ENCODE measurements at regions not wholly inside any gene's neighbourhood (a gene's known extent, or its start where the extent isn't known, plus 50 kb on each side); places are given as distances from the start of the nearest gene placed in this dataset.

DNA sequence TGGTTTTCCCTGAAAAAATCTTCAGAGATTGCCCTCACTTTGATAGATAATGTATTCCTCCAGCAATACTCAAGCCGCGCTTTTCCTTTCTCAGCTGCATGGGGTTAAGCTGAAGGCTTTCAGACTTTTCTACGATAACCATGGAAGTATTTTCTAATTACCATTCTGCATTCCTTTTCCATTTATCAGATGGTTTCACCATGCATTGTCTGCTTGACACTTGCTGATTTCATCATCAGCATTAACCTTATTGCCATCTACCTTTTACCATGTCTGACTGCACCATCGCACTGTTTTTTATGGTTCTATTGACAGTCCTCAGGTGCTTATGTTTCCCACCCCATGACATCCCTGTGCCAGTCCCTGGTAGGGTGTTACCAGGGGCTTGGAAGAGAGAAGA lies 91.6 kb downstream of the DMAC1 start:
- H3F3A ChIP-seq (ENCODE audit: low read depth): no peaks in the 10 kb centered on the region
- H2AFZ ChIP-seq (ENCODE audit: low read length): no peak overlapping the region
- no peak overlapping the region for H3K9ac ChIP-seq (ENCODE audit: low read depth, low read length, poor library complexity, severe bottlenecking)
- TF ChIP-seq EZH2phosphoT487 (IDR thresholded peaks at IDR 0.05; ENCODE audit: borderline replicate concordance): no peak
- TF ChIP-seq, protein P1, sequence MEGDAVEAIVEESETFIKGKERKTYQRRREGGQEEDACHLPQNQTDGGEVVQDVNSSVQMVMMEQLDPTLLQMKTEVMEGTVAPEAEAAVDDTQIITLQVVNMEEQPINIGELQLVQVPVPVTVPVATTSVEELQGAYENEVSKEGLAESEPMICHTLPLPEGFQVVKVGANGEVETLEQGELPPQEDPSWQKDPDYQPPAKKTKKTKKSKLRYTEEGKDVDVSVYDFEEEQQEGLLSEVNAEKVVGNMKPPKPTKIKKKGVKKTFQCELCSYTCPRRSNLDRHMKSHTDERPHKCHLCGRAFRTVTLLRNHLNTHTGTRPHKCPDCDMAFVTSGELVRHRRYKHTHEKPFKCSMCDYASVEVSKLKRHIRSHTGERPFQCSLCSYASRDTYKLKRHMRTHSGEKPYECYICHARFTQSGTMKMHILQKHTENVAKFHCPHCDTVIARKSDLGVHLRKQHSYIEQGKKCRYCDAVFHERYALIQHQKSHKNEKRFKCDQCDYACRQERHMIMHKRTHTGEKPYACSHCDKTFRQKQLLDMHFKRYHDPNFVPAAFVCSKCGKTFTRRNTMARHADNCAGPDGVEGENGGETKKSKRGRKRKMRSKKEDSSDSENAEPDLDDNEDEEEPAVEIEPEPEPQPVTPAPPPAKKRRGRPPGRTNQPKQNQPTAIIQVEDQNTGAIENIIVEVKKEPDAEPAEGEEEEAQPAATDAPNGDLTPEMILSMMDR (conservative IDR thresholded peaks at IDR 0.05; ENCODE audit: low read length): no peak
- no peaks in the 10 kb centered on the region for H3K36me3 ChIP-seq (ENCODE audit: insufficient read depth, low read length)
- H3K4me1 ChIP-seq (ENCODE audit: insufficient read depth, low read length, poor library complexity, severe bottlenecking): no peaks in the 10 kb centered on the region
- no peaks in the 10 kb centered on the region for H3K9me2 ChIP-seq (replicated peaks; ENCODE audit: low read depth, low read length)
- no peak overlapping the region for H3K4me2 ChIP-seq (ENCODE audit: low read depth, low read length, poor library complexity, severe bottlenecking)
- no peaks in the 10 kb centered on the region for H3K9me3 ChIP-seq (ENCODE audit: insufficient read depth, low read depth, low read length)
- no peaks in the 10 kb centered on the region for H3K79me2 ChIP-seq (ENCODE audit: insufficient read depth, low read length)
- no peak overlapping the region for H3K4me3 ChIP-seq (ENCODE audit: low read length, poor library complexity, severe bottlenecking)
- H4K20me1 ChIP-seq (ENCODE audit: insufficient read depth, low read length, poor library complexity, severe bottlenecking): no peaks in the 10 kb centered on the region
- H3K27me3 ChIP-seq (ENCODE audit: insufficient read depth, low read length, poor library complexity, severe bottlenecking): no peaks in the 10 kb centered on the region

DNA sequence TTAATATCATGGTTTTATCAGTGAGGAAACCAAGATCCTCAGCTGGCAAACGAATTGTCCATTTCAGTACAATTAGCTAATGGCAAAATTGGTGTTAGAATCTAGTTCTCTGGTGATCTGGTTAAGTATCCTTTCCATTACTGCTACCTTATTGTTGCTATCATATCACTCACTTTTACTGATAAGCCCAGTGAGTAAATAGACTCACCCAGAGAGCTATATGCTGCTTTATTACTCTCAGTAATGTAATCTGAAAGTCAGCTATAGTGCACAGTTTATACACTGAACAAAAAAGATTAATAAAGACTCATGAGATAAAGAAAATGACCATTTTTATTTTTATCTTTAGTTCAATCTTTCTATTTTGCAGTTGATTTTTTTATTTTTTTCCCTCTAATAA lies 95.0 kb downstream of the DMAC1 start:
- H3K9me2 ChIP-seq (replicated peaks; ENCODE audit: low read depth, low read length): no peaks in the 10 kb centered on the region
- H3K9ac ChIP-seq (ENCODE audit: low read depth, low read length, poor library complexity, severe bottlenecking): no peak overlapping the region
- no peaks in the 10 kb centered on the region for H3F3A ChIP-seq (ENCODE audit: low read depth)
- H3K27me3 ChIP-seq (ENCODE audit: insufficient read depth, low read length, poor library complexity, severe bottlenecking): no peaks in the 10 kb centered on the region
- no peaks in the 10 kb centered on the region for H3K79me2 ChIP-seq (ENCODE audit: insufficient read depth, low read length)
- no peaks in the 10 kb centered on the region for H4K20me1 ChIP-seq (ENCODE audit: insufficient read depth, low read length, poor library complexity, severe bottlenecking)
- no peaks in the 10 kb centered on the region for H3K4me1 ChIP-seq (ENCODE audit: insufficient read depth, low read length, poor library complexity, severe bottlenecking)
- H2AFZ ChIP-seq (ENCODE audit: low read length): no peak overlapping the region
- no peak overlapping the region for H3K4me2 ChIP-seq (ENCODE audit: low read depth, low read length, poor library complexity, severe bottlenecking)
- no peaks in the 10 kb centered on the region for H3K9me3 ChIP-seq (ENCODE audit: insufficient read depth, low read depth, low read length)
- no peak overlapping the region for H3K4me3 ChIP-seq (ENCODE audit: low read length, poor library complexity, severe bottlenecking)
- H3K36me3 ChIP-seq (ENCODE audit: insufficient read depth, low read length): no peaks in the 10 kb centered on the region
- TF ChIP-seq, protein P1 (conservative IDR thresholded peaks at IDR 0.05; ENCODE audit: low read length): no peak
- TF ChIP-seq EZH2phosphoT487 (IDR thresholded peaks at IDR 0.05; ENCODE audit: borderline replicate concordance): no peak

DNA sequence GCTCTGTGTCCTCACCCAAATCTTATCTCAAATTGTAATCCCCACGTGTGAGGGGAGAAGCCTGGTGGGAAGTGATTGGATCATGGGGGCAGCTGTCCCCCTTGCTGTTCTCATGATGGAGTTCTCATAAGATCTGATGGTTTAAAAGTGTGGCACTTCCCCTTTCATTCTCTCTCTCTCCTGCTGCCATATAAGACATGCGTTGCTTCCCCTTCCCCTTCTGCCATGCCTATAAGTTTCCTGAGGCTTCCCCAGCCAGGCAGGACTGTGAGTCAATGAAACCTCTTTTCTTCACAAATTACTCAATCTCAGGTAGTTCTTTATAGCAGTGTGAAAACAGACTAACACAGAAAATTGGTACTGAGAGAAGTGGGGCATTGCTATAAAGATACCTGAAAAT lies 107.7 kb downstream of the DMAC1 start:
- H3F3A ChIP-seq (ENCODE audit: low read depth): no peaks in the 10 kb centered on the region
- no peaks in the 10 kb centered on the region for H3K79me2 ChIP-seq (ENCODE audit: insufficient read depth, low read length)
- H3K9me2 ChIP-seq (replicated peaks; ENCODE audit: low read depth, low read length): no peaks in the 10 kb centered on the region
- no peaks in the 10 kb centered on the region for H3K27me3 ChIP-seq (ENCODE audit: insufficient read depth, low read length, poor library complexity, severe bottlenecking)
- H3K36me3 ChIP-seq (ENCODE audit: insufficient read depth, low read length): no peaks in the 10 kb centered on the region
- H3K9ac ChIP-seq (ENCODE audit: low read depth, low read length, poor library complexity, severe bottlenecking): no peak overlapping the region
- H2AFZ ChIP-seq (ENCODE audit: low read length): no peak overlapping the region
- no peak overlapping the region for H3K4me2 ChIP-seq (ENCODE audit: low read depth, low read length, poor library complexity, severe bottlenecking)
- TF ChIP-seq, protein P1 (conservative IDR thresholded peaks at IDR 0.05; ENCODE audit: low read length): no peak
- TF ChIP-seq EZH2phosphoT487 (IDR thresholded peaks at IDR 0.05; ENCODE audit: borderline replicate concordance): no peak
- no peaks in the 10 kb centered on the region for H3K4me1 ChIP-seq (ENCODE audit: insufficient read depth, low read length, poor library complexity, severe bottlenecking)
- H3K4me3 ChIP-seq (ENCODE audit: low read length, poor library complexity, severe bottlenecking): no peak overlapping the region
- no peaks in the 10 kb centered on the region for H3K9me3 ChIP-seq (ENCODE audit: insufficient read depth, low read depth, low read length)
- no peaks in the 10 kb centered on the region for H4K20me1 ChIP-seq (ENCODE audit: insufficient read depth, low read length, poor library complexity, severe bottlenecking)

All from Loucy (cell line).